ENCODE measurements at regions not wholly inside any gene's neighbourhood (a gene's known extent, or its start where the extent isn't known, plus 50 kb on each side); places are given as distances from the start of the nearest gene placed in this dataset.
"Not testable (repeated sequence)": the region's sequence is repeated elsewhere in the genome, so short reads cannot be mapped to it uniquely, and the experiment has no call there.

DNA sequence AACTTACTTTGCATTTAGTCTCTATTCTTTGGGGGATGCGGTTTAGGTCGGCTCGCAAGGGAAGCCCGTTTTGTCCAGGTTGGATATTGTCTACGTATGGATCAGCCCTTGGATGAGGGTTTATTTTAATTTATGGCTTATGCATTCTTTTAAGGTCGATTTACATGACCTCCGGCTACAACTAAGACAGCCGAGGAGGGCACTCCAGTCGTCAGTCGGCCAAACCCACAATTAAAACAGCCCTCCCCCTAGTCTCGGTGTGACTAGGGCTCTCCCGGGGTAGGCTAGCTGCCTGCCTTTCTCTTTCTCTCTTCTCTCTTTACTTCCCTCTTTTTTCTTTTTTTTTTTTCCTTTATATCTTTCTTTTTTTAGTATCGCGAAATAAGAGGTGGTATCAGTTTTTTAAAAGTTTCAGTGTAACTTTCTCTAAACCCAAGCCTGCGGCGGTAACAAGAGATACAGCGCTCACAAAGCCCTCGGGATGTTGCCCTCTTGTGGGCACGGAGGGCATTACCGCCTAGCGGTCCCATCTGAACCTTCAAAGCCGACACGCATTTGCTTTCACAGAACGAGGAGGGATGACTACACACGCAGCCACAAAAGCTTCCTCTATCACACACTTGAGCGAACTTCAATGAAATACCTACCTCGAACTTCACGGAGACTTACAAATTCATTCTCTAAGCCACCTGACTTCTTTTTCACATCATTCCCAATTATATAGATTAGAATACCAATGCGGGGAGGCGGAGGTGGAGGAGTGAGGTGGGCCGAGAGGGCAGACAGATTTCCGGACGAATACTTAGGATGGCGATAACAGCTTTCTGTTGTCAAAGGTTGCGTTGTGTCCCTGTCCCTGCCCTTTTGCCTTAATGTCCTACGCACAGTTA, 132.3 kb upstream of the C11orf58 start:
- peak; percentile 93 for DNase-seq

GRCh38 chr11:16605389-16605893, 133.0 kb upstream of the C11orf58 start:
- DNase-seq: peak; percentile 74

DNA sequence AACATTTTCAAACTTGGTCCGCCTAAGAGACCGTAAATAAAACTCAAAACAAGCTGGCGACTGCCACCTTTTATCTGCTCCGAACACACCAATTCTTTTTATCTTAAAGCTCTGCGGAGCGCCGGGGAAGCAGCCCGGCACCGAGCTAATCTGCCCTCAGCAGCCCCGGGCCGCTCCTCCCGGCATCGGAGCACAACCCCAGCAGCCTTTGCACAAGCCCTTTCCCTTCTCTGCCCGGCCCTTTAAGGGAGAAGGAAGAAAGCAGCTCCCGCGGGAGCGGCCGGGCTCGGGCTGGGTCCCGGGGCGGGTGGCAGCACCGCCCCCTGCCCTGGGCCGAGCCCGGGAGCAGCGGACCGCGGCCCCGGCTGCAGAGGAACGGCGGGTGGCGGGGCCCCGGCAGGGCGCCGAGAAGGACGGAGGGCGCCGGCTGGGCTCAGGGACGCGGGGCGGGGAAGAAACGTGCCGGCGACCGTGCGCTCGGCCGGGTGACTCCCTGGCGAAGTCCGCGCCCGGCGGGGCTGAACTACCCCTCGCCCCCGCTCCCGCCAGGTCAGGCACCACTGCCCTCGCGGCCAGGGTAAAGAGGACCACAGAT, 133.6 kb upstream of the C11orf58 start:
- peak; percentile 60 for DNase-seq

GRCh38 chr11:16603890-16604793, 134.3 kb upstream of the C11orf58 start:
- peak; percentile 63 for DNase-seq

DNA sequence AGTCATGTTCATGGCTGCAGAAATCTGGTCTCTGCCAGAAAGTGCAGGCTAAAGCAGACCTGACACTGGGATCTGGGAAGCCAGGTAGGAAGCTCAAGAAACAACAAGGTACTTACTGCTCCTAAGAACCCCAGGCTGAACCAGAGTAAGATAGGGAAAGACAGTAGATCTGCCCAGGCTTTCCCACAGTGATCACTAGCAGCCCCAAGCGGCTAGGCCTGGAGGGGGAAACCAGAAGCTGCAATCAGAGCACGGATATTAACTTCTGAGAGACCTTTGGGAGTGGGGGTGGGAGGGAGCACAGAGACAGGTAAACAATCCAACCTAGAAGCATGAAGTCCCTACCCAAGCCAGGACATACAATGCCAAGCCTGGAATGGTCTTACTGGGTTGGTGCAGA, 135.2 kb upstream of the C11orf58 start:
- peak; percentile 45 for DNase-seq

DNA sequence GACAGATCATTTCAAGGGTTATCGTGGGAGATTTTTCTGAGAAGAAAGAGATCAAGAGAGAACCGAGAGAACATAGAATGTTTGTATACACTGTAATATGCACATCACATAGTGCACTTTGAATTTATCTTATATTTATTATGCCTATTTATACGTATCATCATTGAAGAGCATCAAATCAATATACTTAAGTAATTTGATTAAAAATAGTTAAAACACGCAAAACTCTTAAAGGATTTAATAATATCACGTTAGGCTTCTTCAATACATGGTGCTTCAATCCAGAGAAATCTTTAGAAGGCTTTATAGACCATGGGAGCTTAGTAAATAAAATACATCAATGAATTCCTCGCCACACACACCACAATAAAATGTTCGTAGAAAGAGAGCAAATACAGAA, 139.5 kb upstream of the C11orf58 start:
- no peak for DNase-seq

- no peak for DNase-seq
These were observed 140.4 kb upstream of the C11orf58 start for GRCh38 chr11:16598032-16598431.

DNA sequence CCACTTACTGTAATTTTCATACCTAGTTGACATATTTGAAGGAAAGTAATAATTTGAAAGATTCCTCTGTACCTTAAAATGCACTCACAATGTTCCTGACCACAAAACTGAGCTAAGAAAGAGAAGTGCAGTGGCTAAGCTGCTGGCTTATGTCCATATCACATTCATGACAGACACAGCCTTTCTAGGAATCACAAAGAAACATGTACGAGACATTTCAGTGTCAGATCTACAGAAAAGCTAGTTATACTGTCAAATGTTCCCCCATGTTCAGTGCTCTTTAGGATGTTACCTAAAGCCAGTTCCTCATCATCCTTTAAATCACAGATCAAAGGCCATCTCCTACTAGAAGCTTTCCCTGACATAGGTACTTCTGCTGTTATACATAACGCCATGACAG, 142.2 kb upstream of the C11orf58 start:
- no peak for DNase-seq

DNA sequence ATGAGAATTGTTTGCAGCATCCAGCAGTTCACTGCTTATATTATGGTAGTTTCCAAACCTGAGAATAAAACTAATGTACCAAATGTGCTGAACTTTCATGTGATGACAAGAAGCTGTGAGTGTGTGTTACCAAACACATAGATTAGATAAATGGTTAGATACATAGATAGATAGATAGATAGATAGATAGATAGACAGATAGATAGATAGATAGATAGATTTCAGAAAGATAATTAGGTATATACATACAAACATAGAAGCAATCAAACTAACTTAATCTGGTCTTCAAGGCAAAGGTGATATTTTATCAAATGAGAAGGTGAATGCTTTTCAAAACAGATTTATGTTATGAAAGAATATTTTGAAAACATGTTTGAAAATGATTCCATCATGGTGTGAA, 147.3 kb upstream of the C11orf58 start:
- DNase-seq: no peak

DNA sequence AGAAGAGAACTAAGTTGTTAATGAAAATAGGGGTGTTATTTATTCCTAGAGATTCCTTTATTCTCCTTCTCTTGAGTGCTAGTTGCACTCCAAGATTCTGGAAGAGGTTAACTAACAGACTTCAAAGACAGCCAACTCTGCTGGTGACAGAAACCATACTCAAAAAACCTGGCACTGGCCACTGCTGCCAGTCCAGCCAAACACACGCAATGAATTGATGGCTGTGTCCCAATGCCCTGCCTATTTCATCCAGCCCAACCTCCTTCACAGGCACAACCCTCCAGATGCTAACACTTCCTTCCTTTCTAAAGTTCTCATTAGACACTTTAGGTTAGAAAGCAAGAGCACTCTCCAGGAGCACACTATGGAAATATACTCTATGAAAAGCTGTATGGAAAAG, 150.8 kb upstream of the C11orf58 start:
- peak; percentile 53 for DNase-seq

GRCh38 chr11:16584569-16584968, 153.9 kb upstream of the C11orf58 start:
- no peak for DNase-seq

GRCh38 chr11:16581078-16581477, 157.4 kb upstream of the C11orf58 start:
- DNase-seq: not testable (repeated sequence)

DNA sequence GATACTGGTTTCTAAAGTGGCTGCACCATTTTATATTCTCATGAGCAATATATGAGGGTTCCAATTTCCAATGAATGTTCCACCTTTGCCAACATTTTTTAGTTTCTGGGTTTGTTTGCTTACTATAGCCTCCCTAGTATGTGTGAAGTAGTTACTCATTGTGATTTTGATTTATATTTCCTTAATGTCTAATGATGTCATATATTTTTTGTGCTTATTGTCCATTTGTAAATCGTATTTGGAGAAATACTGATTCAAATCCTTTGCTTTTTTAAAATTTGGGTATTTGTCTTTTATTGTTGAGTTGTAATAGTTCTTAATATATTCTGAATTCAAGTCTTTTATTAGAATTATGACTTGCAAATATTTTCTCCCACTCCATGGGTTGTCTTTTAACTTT, 161.0 kb upstream of the C11orf58 start:
- DNase-seq: no peak

DNA sequence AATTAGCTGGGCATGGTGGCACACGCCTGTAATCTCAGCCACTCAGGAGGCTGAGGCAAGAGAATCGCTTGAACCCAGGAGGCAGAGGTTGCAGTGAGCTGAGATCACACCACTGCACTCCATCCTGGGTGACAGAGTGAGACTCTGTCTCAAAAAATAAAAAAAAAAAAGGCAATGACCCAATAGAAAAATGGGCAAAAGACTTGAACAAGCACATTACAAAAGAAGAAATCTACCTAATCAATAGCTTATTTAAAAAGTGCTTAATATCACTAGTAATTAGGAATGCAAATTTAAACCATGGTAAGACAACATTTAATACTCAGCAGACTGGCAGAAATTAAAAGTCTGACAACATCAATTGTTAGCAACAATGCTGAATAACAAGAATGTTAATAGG, 163.6 kb upstream of the C11orf58 start:
- DNase-seq: not testable (repeated sequence)

DNA sequence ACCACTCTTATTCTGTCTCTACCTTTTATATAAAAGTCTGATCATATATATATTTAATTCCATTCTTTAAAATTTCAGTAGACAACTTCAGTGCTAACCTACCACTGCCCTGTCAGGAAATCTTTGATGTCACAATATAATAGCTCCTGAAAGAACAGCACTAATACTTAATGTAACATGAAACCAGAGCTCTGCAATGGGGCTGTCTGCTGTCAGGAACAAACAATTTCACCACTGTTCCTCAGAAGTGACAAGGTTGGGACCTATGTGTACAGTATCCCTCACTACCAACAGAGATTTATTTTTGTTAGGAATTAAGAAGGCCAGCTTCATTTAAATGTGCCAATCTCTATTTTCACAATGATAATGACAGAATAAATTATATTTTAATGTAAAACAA, 165.5 kb upstream of the C11orf58 start:
- DNase-seq: no peak

DNA sequence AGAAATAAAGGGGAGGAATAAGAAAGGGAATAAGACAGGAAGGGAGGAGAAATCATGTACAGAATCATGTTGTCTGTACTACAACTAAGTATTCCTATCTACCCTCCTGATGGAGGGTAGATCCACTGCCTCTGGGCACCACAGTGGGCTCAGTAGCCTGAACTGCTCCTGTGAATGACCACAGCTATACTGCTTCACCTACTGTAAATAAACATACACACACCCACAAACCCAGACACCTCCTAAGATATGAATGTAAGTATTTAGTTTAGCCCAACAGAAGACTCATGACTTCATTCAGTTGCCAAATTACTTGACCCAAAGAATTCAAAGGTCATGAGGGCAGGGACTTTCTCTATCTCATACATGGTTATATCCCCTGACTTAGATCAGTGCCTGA, 177.3 kb upstream of the C11orf58 start:
- DNase-seq: no peak

DNA sequence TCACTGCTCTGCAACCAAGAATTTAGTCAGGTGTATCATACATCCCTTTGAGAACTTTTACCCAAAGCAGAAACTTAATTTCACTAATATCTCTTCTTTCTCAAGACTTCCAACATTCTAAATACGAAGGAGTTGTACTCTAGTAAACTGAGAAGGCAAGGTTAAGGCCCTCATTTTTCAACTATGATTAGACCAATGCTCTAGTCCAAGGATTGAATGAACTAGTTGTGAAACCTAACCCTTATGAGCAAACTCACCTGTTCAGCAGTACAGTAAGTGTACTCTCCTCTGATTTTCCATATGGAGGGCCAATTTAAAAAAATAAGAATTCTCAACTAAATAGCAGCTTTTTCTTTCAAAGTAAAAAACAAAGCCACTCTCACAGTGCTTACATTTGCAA, 180.0 kb upstream of the C11orf58 start:
- no peak for DNase-seq

DNA sequence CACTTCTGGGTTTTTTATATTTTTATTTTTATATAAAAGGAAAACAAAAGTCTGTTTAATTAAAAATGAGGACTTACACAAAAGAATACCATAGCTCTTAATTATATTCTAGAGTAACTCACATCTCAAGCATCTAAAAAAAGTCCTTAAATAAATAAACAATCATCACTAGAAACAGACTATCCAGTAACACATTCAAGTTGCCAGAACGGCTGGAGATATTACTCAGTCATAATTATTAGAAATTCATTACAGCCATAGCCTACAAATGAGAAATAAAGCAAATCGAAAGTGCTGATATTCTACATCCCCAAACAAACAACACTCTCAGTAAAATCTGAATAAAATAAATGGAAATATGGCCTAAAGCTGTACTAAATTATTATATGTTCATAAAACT, 182.5 kb upstream of the C11orf58 start:
- no peak for DNase-seq

- DNase-seq: no peak
These were observed 184.1 kb upstream of the C11orf58 start for GRCh38 chr11:16554361-16554760.

GRCh38 chr11:16547879-16548278, 190.6 kb upstream of the C11orf58 start:
- DNase-seq: no peak

DNA sequence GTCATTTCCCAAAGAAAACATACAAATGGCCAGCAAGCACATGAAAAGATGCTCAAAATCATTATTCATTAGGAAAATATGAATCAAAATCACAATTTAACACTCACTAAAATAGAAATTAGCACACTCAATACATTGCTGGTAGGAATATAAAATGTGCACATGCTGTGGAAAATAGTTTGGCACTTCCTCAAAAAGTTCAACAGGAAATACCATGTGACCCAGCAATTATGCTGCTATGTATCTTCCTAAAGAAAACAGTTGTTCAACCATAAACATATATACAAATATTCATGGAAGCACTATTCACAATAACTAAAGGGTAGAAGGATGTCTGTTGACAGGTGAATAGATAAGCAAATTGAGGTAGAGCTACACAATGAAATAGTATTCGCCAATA, 187.3 kb upstream of the SOX6 start:
- no peak for DNase-seq

- DNase-seq: no peak
These were observed 186.0 kb upstream of the SOX6 start for GRCh38 chr11:16542353-16542752.

DNA sequence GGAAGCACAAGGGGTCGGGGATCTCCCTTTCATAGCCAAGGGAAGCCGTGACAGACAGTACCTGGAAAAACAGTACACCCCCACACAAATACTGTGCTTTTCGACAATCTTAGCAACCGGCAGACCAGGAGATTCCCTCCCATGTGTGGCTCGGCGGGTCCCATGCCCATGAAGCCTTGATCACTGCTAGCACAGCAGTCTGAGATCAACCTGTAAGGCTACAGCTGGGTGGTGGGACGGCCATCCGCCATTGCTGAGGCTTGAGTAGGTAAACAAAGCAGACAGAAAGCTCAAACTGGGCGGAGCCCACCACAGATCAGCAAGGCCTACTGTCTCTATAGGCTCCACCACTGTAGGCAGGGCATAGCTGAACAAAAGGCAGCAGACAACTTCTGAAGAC, 180.2 kb upstream of the SOX6 start:
- DNase-seq: no peak

Measured in left hindlimb (tissue), 1 donor.